ENCODE measurements at regions not wholly inside any gene's neighbourhood (a gene's known extent, or its start where the extent isn't known, plus 50 kb on each side); places are given as distances from the start of the nearest gene placed in this dataset.

DNA sequence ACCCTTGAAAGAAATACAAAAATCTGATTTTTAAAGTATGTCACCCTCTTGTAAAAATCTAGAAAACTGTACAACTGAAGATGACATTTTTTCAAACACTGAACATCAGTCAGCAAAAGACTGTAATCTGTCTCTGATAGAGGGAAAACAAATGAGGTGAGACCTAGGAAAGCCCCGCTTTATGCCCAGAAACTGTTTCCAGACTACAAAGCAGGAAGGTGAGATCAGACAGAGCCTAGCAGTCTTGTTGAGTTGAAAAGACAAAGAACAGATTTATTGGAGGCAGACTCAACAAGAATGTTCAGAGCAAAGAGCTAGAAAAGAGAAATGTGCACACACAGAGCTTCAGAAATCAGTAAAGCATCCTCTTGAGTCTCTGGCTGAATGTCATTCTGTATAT is 873.6 kb downstream of the LRFN5 start:
- DNase-seq (ENCODE audit: low read depth in 1 of 2, low spot score in 1 of 2): no peak
- no peak for TF ChIP-seq JUND (IDR thresholded peaks at IDR 0.05; ENCODE audit: low read depth)
- in situ Hi-C loops (cut with HindIII; ENCODE audit: low pct_unique_long_range_greater_than_20kb, low sequenced_read_pairs): no loop called here

DNA sequence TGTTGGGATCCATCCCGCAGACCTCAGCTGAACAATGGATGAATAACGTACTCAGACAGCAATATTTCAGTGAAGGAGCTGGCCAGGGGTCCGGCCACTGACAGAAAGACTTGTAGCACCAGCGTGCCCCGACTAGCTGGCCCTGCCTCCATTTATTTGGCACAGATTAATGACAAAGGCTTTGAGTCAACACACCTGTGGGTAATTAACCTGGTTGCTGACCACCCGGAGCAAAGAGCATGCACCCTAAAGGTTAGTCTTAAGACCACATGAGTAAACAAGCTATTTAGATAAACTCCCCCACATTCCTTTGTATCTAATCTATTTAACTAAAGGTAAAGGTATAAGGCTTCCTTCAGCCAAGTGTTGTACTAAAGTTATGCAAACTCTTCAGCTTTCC is 868.6 kb downstream of the LRFN5 start:
- in situ Hi-C loops (cut with HindIII; ENCODE audit: low pct_unique_long_range_greater_than_20kb, low sequenced_read_pairs): no loop called here
- TF ChIP-seq JUND (IDR thresholded peaks at IDR 0.05; ENCODE audit: low read depth): no peak
- DNase-seq (ENCODE audit: low read depth in 1 of 2, low spot score in 1 of 2): no peak

DNA sequence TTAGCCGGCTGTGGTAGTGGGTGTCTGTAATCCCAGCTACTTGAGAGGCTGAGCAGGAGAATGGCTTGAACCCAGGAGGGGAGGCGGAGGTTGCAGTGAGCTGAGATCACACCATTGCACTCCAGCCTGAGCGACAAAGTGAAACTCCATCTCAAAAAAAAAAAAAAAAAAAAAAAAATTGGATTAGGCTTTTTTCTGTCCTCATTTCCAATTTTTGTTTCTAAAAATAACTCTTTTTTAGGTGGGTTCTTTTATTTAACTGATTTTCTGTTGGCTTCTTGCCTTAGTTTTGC is 863.7 kb downstream of the LRFN5 start:
- no peak for DNase-seq (ENCODE audit: low read depth in 1 of 2, low spot score in 1 of 2)
- no peak for TF ChIP-seq JUND (IDR thresholded peaks at IDR 0.05; ENCODE audit: low read depth)
- in situ Hi-C loops (cut with HindIII; ENCODE audit: low pct_unique_long_range_greater_than_20kb, low sequenced_read_pairs): no loop called here

DNA sequence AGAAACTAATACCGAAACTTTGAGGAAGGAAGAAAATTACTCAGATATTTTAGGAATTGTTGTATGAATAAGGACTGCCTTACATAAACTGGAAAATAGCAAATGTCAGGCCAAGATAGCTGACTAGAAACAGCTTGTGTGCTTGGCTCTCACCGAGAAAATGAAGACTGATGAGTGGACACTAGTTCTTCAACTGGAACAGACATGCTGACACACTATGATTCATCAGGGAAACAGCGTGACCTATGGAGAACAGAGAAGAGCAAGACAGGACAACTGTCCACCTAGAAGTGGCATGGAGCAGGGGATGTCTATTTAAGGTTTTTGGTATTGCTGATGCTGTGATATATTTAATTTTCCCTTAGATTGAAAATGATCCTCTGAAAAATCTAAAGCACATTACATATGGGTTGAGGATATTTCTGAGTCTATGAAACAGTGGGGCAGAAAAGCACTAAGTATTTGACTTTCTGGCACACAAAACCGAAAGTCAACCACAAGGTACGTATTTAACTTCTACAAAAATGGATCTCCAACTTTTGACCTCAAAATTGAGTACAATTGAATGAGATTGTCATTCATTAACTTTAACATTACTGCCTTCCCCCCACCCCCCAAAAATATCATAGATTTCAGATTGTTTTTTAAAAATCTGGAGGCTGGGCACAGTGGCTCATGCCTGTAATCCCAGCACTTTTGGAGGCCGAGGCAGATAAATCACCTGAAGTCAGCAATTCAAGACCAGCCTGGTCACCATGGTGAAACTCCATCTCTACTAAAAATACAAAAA is 863.2 kb downstream of the LRFN5 start:
- DNase-seq (ENCODE audit: low read depth in 1 of 2, low spot score in 1 of 2): peak in 1 of 2 experiments; percentile 40
- TF ChIP-seq JUND (IDR thresholded peaks at IDR 0.05; ENCODE audit: low read depth): no peak
- in situ Hi-C loops (cut with HindIII; ENCODE audit: low pct_unique_long_range_greater_than_20kb, low sequenced_read_pairs): no loop called here

DNA sequence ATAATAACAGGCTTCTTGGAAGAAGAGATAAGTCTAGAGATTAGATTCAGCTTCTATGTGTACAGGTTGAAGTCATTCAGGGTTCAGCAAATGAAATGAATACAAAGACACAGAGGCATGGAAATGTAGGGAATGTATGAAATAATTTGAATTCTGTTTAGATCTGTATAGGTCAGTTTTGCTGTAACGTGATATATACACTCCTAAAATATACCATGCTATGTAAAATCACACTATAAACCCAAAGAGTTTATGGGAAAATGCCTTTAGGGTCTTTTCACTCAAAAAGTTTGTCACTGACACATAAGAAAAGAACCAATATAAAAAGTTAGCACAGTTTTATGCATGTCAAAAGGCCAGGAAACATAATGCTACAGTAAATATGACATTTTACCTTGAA is 854.0 kb downstream of the LRFN5 start:
- no peak for DNase-seq (ENCODE audit: low read depth in 1 of 2, low spot score in 1 of 2)
- in situ Hi-C loops (cut with HindIII; ENCODE audit: low pct_unique_long_range_greater_than_20kb, low sequenced_read_pairs): no loop called here
- no peak for TF ChIP-seq JUND (IDR thresholded peaks at IDR 0.05; ENCODE audit: low read depth)

DNA sequence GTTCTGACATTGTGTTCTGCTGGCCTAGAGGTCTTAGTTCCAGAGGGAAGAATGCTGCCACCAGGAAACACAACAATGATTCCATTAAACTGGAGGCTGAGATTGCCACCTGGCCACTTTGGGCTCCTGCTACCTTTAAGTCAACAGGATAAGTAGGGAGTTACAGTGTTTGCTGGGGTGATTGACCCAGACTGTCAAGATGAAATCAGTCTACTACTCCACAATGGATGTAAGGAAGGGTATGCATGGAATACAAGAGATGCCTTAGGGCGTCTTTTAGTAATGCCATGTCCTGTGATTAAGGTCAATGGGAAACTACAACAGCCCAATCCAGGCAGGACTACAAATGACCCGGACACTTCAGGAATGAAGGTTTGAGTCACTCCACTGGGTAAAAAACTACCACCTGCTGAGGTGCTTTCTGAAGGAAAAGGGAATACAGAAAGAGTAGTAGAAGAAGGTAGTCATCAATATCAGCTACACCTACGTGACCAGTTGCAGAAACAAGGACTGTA is 852.6 kb downstream of the LRFN5 start:
- no peak for TF ChIP-seq JUND (IDR thresholded peaks at IDR 0.05; ENCODE audit: low read depth)
- in situ Hi-C loops (cut with HindIII; ENCODE audit: low pct_unique_long_range_greater_than_20kb, low sequenced_read_pairs): no loop called here
- DNase-seq (ENCODE audit: low read depth in 1 of 2, low spot score in 1 of 2): peak in 1 of 2 experiments; percentile 60

DNA sequence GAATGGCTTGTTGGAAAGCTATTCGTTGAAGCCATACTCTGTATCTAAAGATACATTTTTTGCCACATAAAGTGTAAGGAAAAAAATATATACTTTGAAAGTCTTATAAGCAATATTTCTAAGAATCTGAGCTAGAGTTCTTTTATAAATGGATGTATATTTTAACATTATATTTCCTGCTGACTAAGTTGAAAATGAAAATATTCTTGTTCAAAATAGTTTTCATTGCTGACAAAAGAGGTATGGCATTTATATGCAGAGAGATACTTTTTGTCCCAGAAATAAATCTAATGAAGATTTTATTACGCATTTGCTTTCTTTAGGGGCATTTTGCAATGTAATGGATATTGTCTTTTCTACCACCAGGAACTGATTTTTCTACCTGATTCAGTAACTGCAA is 834.9 kb downstream of the LRFN5 start:
- no peak for DNase-seq (ENCODE audit: low read depth in 1 of 2, low spot score in 1 of 2)
- no peak for TF ChIP-seq JUND (IDR thresholded peaks at IDR 0.05; ENCODE audit: low read depth)
- in situ Hi-C loops (cut with HindIII; ENCODE audit: low pct_unique_long_range_greater_than_20kb, low sequenced_read_pairs): no loop called here

DNA sequence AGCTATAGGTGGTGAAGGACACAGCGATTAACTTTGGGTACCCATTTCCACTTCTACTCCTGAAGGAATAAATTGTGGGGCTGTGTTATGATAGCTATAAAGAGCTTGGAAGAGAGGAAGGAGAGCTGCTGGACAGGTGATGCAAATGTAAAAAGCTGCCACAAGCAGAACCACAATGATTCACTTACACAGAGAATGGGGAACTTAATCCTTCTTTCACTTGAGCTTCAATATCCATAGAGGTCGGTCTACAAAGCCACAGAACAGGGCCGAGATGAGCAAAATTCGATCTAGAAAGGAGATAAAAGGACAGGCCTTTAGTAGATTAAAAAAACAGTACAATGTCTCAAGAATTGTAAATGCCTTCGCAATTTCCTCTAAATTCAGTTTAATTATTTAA is 831.1 kb downstream of the LRFN5 start:
- no peak for TF ChIP-seq JUND (IDR thresholded peaks at IDR 0.05; ENCODE audit: low read depth)
- in situ Hi-C loops (cut with HindIII; ENCODE audit: low pct_unique_long_range_greater_than_20kb, low sequenced_read_pairs): no loop called here
- no peak for DNase-seq (ENCODE audit: low read depth in 1 of 2, low spot score in 1 of 2)

DNA sequence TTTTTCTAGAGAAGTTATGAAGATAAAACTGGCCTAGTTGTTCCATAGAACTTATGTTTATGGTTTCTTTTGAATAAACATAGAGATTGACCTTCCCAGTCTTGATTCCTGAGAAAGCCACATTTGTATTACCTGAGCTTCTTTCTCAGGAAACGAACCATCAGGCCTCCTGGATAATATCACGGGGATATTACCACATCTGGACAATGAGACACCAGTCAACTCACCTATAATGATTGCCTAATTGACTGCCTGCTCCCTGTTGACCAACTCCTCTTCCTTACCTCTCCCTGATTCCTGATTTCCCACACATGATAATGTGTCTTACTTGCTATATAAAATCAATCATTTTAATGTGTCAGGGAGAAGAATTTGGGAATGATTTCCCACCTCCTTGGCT is 822.7 kb downstream of the LRFN5 start:
- TF ChIP-seq JUND (IDR thresholded peaks at IDR 0.05; ENCODE audit: low read depth): no peak
- DNase-seq (ENCODE audit: low read depth in 1 of 2, low spot score in 1 of 2): no peak
- in situ Hi-C loops (cut with HindIII; ENCODE audit: low pct_unique_long_range_greater_than_20kb, low sequenced_read_pairs): no loop called here

DNA sequence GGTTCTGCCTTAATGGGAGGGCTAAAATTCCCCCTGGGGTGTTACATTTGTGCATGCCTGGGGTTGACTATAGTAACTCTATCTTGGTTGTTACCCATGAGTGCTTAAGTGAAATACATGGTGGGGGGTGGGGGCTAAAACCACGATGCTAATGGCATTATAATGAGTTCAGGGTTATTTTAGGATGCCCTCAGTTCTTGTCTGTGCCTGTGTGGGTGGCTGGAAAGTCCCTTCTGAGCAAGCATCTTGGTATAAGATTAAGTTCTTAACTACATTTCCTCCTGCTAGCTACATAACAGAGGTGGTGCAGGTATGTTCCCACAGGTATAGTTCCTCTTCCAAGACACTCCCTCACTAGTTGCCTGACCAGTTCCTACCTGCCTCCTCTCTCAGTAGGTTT is 822.3 kb downstream of the LRFN5 start:
- TF ChIP-seq JUND (IDR thresholded peaks at IDR 0.05; ENCODE audit: low read depth): no peak
- in situ Hi-C loops (cut with HindIII; ENCODE audit: low pct_unique_long_range_greater_than_20kb, low sequenced_read_pairs): no loop called here
- DNase-seq (ENCODE audit: low read depth in 1 of 2, low spot score in 1 of 2): peak in 1 of 2 experiments; percentile 16

DNA sequence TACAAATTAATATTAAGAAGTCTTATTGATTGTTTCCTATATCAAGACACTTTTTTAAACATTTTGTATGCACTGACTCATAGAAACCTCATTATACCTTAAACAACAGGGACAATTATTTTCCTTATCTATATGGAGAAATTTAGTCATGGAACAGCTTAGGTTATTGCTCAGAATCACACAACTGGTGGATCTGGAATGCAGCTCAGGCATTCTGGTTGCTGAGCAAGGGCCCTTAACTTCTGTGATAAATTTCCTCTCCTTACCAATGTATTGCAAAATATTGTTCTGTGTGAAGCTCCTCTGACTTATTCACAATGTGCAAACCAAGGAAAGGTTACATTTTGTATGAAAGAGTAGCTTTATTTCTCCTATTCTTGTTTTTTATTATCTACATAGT is 817.8 kb downstream of the LRFN5 start:
- no peak for TF ChIP-seq JUND (IDR thresholded peaks at IDR 0.05; ENCODE audit: low read depth)
- DNase-seq (ENCODE audit: low read depth in 1 of 2, low spot score in 1 of 2): no peak
- in situ Hi-C loops (cut with HindIII; ENCODE audit: low pct_unique_long_range_greater_than_20kb, low sequenced_read_pairs): no loop called here

DNA sequence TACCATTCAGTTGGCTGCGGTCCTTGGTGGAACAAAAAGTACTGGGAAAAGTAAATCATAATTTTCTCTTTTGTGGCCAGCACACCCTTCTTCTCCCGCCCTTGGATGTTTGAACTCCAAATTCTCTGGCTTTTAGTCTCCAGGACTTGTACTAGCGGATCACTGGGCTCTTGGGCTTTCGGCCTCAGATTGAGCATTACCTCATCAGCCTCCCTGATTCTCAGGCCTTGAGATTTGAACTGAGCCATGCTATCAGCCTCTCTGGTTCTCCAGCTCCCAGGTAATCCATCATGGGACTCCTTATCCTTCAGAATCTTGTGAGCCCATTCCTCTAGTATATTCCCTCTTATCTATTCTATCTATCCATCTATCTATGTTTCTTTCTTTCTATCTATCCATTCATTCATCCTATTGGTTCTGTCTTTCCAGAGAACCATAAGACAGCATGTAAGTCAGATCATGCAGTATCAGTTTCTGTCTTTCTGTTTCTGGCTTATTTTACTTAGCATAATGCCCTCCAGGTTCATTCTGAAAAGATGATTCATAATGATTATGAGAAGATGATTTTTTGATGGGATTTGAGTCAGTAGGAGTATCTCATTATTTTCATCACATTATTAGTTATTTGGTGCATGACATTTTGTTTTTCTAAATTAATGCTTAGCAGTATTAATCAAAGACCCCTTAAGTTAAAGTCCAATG is 814.9 kb downstream of the LRFN5 start:
- no peak for DNase-seq (ENCODE audit: low read depth in 1 of 2, low spot score in 1 of 2)
- no peak for TF ChIP-seq JUND (IDR thresholded peaks at IDR 0.05; ENCODE audit: low read depth)
- in situ Hi-C loops (cut with HindIII; ENCODE audit: low pct_unique_long_range_greater_than_20kb, low sequenced_read_pairs): no loop called here

DNA sequence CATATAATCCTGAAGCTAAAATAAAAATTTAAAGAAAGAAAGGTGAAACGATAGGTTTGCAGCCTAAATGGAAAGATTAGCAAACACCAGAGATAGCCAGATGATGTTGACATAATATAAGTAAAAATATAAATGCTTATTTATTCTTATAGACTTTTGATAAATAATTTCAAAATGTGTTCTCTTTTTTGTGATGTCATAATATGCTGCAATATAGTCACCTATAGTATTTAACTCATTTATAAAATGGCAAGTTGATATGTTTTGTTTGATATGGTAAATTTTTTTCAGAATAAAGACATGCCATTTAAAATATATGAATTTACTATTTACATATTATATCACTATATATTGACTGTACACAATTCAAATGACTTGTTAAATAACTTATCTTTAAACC is 813.4 kb downstream of the LRFN5 start:
- in situ Hi-C loops (cut with HindIII; ENCODE audit: low pct_unique_long_range_greater_than_20kb, low sequenced_read_pairs): no loop called here
- no peak for TF ChIP-seq JUND (IDR thresholded peaks at IDR 0.05; ENCODE audit: low read depth)
- no peak for DNase-seq (ENCODE audit: low read depth in 1 of 2, low spot score in 1 of 2)
